Spleen (tissue), 11 donors: ENCODE measurements at regions not wholly inside any gene's neighbourhood (a gene's known extent, or its start where the extent isn't known, plus 50 kb on each side); places are given as distances from the start of the nearest gene placed in this dataset.

Experiments used
- DNase-seq: peaks from one replicate; pipeline ENCODE4 v3.0.0-alpha.2; 2020
- H3K27ac ChIP-seq, 8 donors: fragments of 200-600 bp; sonication (generic) in 7 of 8; 1 replicate in 4 of 8; 2 replicates in 4 of 8; pipeline versions ENCODE4 v1.5.0 to v1.8.0; 2016 to 2021; ENCODE audit warnings: inconsistent platforms in 4 of 8, mild to moderate bottlenecking in 4 of 8, moderate library complexity in 1 of 8
- H3K27me3 ChIP-seq, 7 donors: fragments of 200-600 bp; sonication (generic) in 6 of 7; replicated peaks in 1 of 7; 1 replicate in 4 of 7; 2 replicates in 3 of 7; pipeline versions ENCODE4 v1.5.0 to v1.8.0; 2016 to 2021; ENCODE audit warnings: inconsistent platforms in 3 of 7, mild to moderate bottlenecking in 1 of 7
- H3K36me3 ChIP-seq, 6 donors: fragments of 200-600 bp; sonication (generic) in 5 of 6; 1 replicate in 4 of 6; 2 replicates in 2 of 6; pipeline versions ENCODE4 v1.5.0 to v1.8.0; 2016 to 2021; ENCODE audit warnings: inconsistent platforms in 2 of 6
- H3K4me1 ChIP-seq, 6 donors: fragments of 200-600 bp; sonication (generic) in 5 of 6; 1 replicate in 3 of 6; 2 replicates in 3 of 6; pipeline versions ENCODE4 v1.5.0 to v1.8.0; 2016 to 2021; ENCODE audit warnings: inconsistent platforms in 3 of 6
- H3K4me3 ChIP-seq, 8 donors: fragments of 200-600 bp; sonication (generic) in 7 of 8; 1 replicate in 4 of 8; 2 replicates in 4 of 8; pipeline versions ENCODE4 v1.5.0 to v1.8.0; 2016 to 2021; ENCODE audit warnings: inconsistent platforms in 4 of 8, mild to moderate bottlenecking in 4 of 8, moderate library complexity in 2 of 8
- H3K9me3 ChIP-seq, 8 donors: fragments of 200-600 bp; sonication (generic) in 7 of 8; 1 replicate in 4 of 8; 2 replicates in 4 of 8; pipeline versions ENCODE4 v1.5.0 to v1.8.0; 2016 to 2021; ENCODE audit warnings: inconsistent platforms in 4 of 8
- CTCF ChIP-seq, 11 experiments: fragments of 200-600 bp in 7 of 11; fragments of 450-650 bp in 4 of 11; sonication (generic) in 4 of 11; IDR thresholded peaks in 8 of 11; conservative IDR thresholded peaks in 3 of 11; 1 replicate in 7 of 11; 2 replicates in 4 of 11; pipeline versions ENCODE4 v1.4.0 to v1.8.0; 2016 to 2021; ENCODE audit warnings: antibody characterized with exemption in 11 of 11, inconsistent platforms in 4 of 11, mild to moderate bottlenecking in 1 of 11
- POLR2A ChIP-seq, 3 donors: fragments of 450-650 bp; IDR thresholded peaks; one replicate each; pipeline ENCODE4 v1.5.1; 2017; ENCODE audit warnings: antibody characterized with exemption in 3 of 3, mild to moderate bottlenecking in 1 of 3
- POLR2AphosphoS5 ChIP-seq, 3 donors: sonication (generic); formaldehyde crosslinking; IDR thresholded peaks; one replicate each; pipeline ENCODE4 v1.5.1; 2017; ENCODE audit warnings: antibody characterized with exemption in 3 of 3
- WGBS, 5 donors: extraction: QIAGEN DNeasy Blood & Tissue Kit in 3 of 5; methylation state at CpG; one replicate each; pipeline versions ENCODE4 v1.1.5 to v1.1.7; 2013 to 2018; 5-methylcytosine and 5-hydroxymethylcytosine counted together
- intact Hi-C: fragments of 100-400 bp; cut with DNase I; formaldehyde crosslinking; loops from one replicate; pipeline ENCODE4 v1.15.0; 2023; ENCODE audit warnings: low total_unique reads
- donor health status: healthy with polysubstance abuse.
- donor health status: DM: no; HTN: no; CAD: no; lungs with moderate emphysema.
- donor health status: DM: no; HTN: no; CAD: no.
- donor health status: Bipolar disorder and iron deficiency.
- donor health status: healthy.
- donor health status: DM: no; HTN: no; CAD: no.
- donor health status: DM: yes; HTN: yes; CAD: no.

GRCh38 chr2:136468799-136469369, 296.5 kb upstream of the THSD7B start:
- no peaks in the 10 kb centered on the region for H3K4me1 ChIP-seq
- WGBS, 5 donors, result 49 to 64% (median 63%) methylated on average over 7 of the region's 7 CpGs
- no peak overlapping the region for H3K27ac ChIP-seq
- H3K36me3 ChIP-seq, result no peaks in the 10 kb centered on the region
- H3K9me3 ChIP-seq, result peaks cover 0 to 7% (median 0%) of the 10 kb centered on the region in 8 donors
- intact Hi-C loops, result no loop called here
- peaks cover 0 to 21% (median 0%) of the 10 kb centered on the region in 7 donors for H3K27me3 ChIP-seq
- no peak for DNase-seq
- no peak for TF ChIP-seq POLR2A (IDR thresholded peaks at IDR 0.05)
- TF ChIP-seq CTCF (IDR thresholded peaks at IDR 0.05 in 8 of 11, conservative IDR thresholded peaks at IDR 0.05 in 3 of 11), result no peak
- TF ChIP-seq POLR2AphosphoS5 (IDR thresholded peaks at IDR 0.05), result no peak
- no peak overlapping the region for H3K4me3 ChIP-seq

GRCh38 chr2:136452528-136452927, 312.8 kb upstream of the THSD7B start:
- intact Hi-C loops, result no loop called here
- no peaks in the 10 kb centered on the region for H3K9me3 ChIP-seq
- H3K4me3 ChIP-seq, result no peak overlapping the region
- 90 to 100% (median 97%) methylated on average over 1 of the region's 1 CpG for WGBS, 5 donors
- H3K4me1 ChIP-seq, result no peaks in the 10 kb centered on the region
- no peak overlapping the region for H3K27ac ChIP-seq
- DNase-seq, result no peak
- TF ChIP-seq CTCF (IDR thresholded peaks at IDR 0.05 in 8 of 11, conservative IDR thresholded peaks at IDR 0.05 in 3 of 11) (no peak), POLR2AphosphoS5 (IDR thresholded peaks at IDR 0.05) (no peak), POLR2A (IDR thresholded peaks at IDR 0.05) (no peak)
- H3K27me3 ChIP-seq, result peaks cover 0 to 20% (median 0%) of the 10 kb centered on the region in 7 donors
- H3K36me3 ChIP-seq, result no peaks in the 10 kb centered on the region

GRCh38 chr2:136448986-136449780, 316.2 kb upstream of the THSD7B start:
- Histone ChIP-seq H3K4me3 (no peak overlapping the region), H3K9me3 (no peaks in the 10 kb centered on the region), H3K27me3 (peaks cover 0 to 16% (median 0%) of the 10 kb centered on the region in 7 donors), H3K36me3 (no peaks in the 10 kb centered on the region), H3K27ac (no peak overlapping the region), H3K4me1 (no peaks in the 10 kb centered on the region)
- TF ChIP-seq POLR2A (IDR thresholded peaks at IDR 0.05) (no peak), POLR2AphosphoS5 (IDR thresholded peaks at IDR 0.05) (no peak), CTCF (IDR thresholded peaks at IDR 0.05 in 8 of 11, conservative IDR thresholded peaks at IDR 0.05 in 3 of 11) (no peak)
- 71 to 84% (median 79%) methylated on average over 7 of the region's 7 CpGs for WGBS, 5 donors
- intact Hi-C loops, result no loop called here
- DNase-seq, result no peak

DNA sequence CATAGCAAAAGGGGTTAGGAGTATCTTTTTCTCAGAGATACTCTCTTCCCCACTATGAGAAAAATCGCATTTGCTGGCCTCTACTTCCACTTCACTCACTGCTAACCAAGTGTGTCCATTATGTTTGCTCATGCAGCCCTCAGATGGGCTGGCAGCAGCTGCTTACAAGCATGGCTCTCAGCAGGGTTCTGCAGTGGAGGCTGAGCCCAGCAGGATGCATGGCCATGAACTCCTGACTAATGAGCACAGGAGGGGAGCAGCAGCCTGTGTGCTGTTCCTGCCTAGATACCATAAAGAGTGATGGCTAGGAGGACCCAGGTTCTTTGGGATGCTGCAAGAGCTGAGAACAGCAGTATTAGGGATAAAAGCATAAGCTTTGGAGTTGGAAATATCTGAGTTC, 316.9 kb upstream of the THSD7B start:
- no peaks in the 10 kb centered on the region for H3K36me3 ChIP-seq
- intact Hi-C loops, result no loop called here
- no peak for TF ChIP-seq CTCF (IDR thresholded peaks at IDR 0.05 in 8 of 11, conservative IDR thresholded peaks at IDR 0.05 in 3 of 11)
- TF ChIP-seq POLR2A (IDR thresholded peaks at IDR 0.05), result no peak
- TF ChIP-seq POLR2AphosphoS5 (IDR thresholded peaks at IDR 0.05), result no peak
- no peak for DNase-seq
- H3K27me3 ChIP-seq, result peaks cover 0 to 16% (median 0%) of the 10 kb centered on the region in 7 donors
- no peak overlapping the region for H3K27ac ChIP-seq
- no peak overlapping the region for H3K4me3 ChIP-seq
- no peaks in the 10 kb centered on the region for H3K4me1 ChIP-seq
- no peaks in the 10 kb centered on the region for H3K9me3 ChIP-seq
- 44 to 69% (median 57%) methylated on average over 1 of the region's 1 CpG for WGBS, 5 donors
